ENCODE measurements at regions not wholly inside any gene's neighbourhood (a gene's known extent, or its start where the extent isn't known, plus 50 kb on each side); places are given as distances from the start of the nearest gene placed in this dataset.

GRCh38 chr6:133613211-133613610, 275.7 kb upstream of the TCF21 start:
- Mint-ChIP-seq H3K4me1 (ENCODE audit: low read depth, unreplicated experiment) (peaks cover 3% of the 10 kb centered on the region), H3K27me3 (ENCODE audit: low read depth, unreplicated experiment) (peaks cover 3% of the 10 kb centered on the region), H3K27ac (ENCODE audit: unreplicated experiment) (no peak overlapping the region), H3K9me3 (ENCODE audit: unreplicated experiment) (peaks cover 3% of the 10 kb centered on the region), H3K36me3 (ENCODE audit: low read depth, unreplicated experiment) (no peaks in the 10 kb centered on the region), H3K4me3 (ENCODE audit: unreplicated experiment) (no peak overlapping the region)
- Histone ChIP-seq H3K4me3 (ENCODE audit: insufficient read depth, low read depth, low read length) (no peak overlapping the region), H4K20me1 (ENCODE audit: insufficient read depth, low read length) (no peaks in the 10 kb centered on the region), H3K79me2 (ENCODE audit: insufficient read depth, low read length) (no peaks in the 10 kb centered on the region), H3K27ac (ENCODE audit: low read depth, low read length) (no peak overlapping the region), H2AFZ (ENCODE audit: low read depth, low read length) (no peak overlapping the region), H3K36me3 (ENCODE audit: insufficient read depth, low read length) (no peaks in the 10 kb centered on the region), H3K9me3 (ENCODE audit: insufficient read depth, low read depth, low read length) (no peaks in the 10 kb centered on the region), H3K4me2 (ENCODE audit: low read length) (no peak overlapping the region), H3K9ac (ENCODE audit: low read length) (no peak overlapping the region), H3K4me1 (ENCODE audit: insufficient read depth, low read length) (peaks cover 14% of the 10 kb centered on the region), H3K27me3 (ENCODE audit: insufficient read depth, low read length) (no peaks in the 10 kb centered on the region)
- no peak for DNase-seq (ENCODE audit: low read depth)
- FAIRE-seq: no peak
- TF ChIP-seq CTCF (IDR thresholded peaks at IDR 0.05; ENCODE audit: insufficient read depth, low read depth, low read length): no peak
- TF ChIP-seq EZH2 (IDR thresholded peaks at IDR 0.05; ENCODE audit: insufficient read depth, low read length): no peak

- H3K27me3 ChIP-seq (ENCODE audit: insufficient read depth, low read length): no peaks in the 10 kb centered on the region
- FAIRE-seq (no peak), DNase-seq (ENCODE audit: low read depth) (peak; percentile 21)
- no peaks in the 10 kb centered on the region for H3K36me3 Mint-ChIP-seq (ENCODE audit: low read depth, unreplicated experiment)
- no peak overlapping the region for H3K4me3 Mint-ChIP-seq (ENCODE audit: unreplicated experiment)
- H3K9me3 Mint-ChIP-seq (ENCODE audit: unreplicated experiment): peaks cover 12% of the 10 kb centered on the region
- TF ChIP-seq CTCF (IDR thresholded peaks at IDR 0.05; ENCODE audit: insufficient read depth, low read depth, low read length): no peak
- TF ChIP-seq EZH2 (IDR thresholded peaks at IDR 0.05; ENCODE audit: insufficient read depth, low read length): no peak
- no peaks in the 10 kb centered on the region for H3K27me3 Mint-ChIP-seq (ENCODE audit: low read depth, unreplicated experiment)
- no peak overlapping the region for H3K4me3 ChIP-seq (ENCODE audit: insufficient read depth, low read depth, low read length)
- no peak overlapping the region for H3K4me2 ChIP-seq (ENCODE audit: low read length)
- H3K4me1 ChIP-seq (ENCODE audit: insufficient read depth, low read length): no peaks in the 10 kb centered on the region
- no peaks in the 10 kb centered on the region for H4K20me1 ChIP-seq (ENCODE audit: insufficient read depth, low read length)
- no peaks in the 10 kb centered on the region for H3K36me3 ChIP-seq (ENCODE audit: insufficient read depth, low read length)
- H3K27ac ChIP-seq (ENCODE audit: low read depth, low read length): no peak overlapping the region
- H3K4me1 Mint-ChIP-seq (ENCODE audit: low read depth, unreplicated experiment): peaks cover 14% of the 10 kb centered on the region
- no peaks in the 10 kb centered on the region for H3K79me2 ChIP-seq (ENCODE audit: insufficient read depth, low read length)
- H3K9me3 ChIP-seq (ENCODE audit: insufficient read depth, low read depth, low read length): no peaks in the 10 kb centered on the region
- H2AFZ ChIP-seq (ENCODE audit: low read depth, low read length): no peak overlapping the region
- H3K9ac ChIP-seq (ENCODE audit: low read length): no peak overlapping the region
- H3K27ac Mint-ChIP-seq (ENCODE audit: unreplicated experiment): no peak overlapping the region
Measured at GRCh38 chr6:133621751-133622150, 267.2 kb upstream of the TCF21 start.

DNA sequence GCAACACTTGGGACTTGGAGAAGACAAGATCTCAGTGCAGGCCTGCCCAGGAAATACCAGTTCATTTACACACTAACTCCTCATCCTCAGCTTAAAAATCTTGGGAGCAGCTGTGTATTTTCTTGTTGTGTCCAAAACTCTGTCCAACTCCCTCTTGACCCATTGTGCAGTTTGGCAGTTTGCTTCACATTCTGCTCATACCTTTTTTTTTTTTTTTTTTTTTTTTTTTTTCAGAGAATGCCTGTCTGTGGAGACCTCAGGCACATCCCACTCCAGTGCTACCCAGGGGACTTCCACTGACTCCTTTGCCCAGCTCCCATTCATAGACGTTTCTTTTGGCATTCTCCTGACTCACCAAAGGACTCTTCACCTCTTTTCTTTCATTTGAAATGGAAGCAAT, 265.8 kb upstream of the TCF21 start:
- peaks cover 14% of the 10 kb centered on the region for H3K4me1 Mint-ChIP-seq (ENCODE audit: low read depth, unreplicated experiment)
- Histone ChIP-seq H3K4me2 (ENCODE audit: low read length) (no peak overlapping the region), H3K79me2 (ENCODE audit: insufficient read depth, low read length) (no peaks in the 10 kb centered on the region), H3K27ac (ENCODE audit: low read depth, low read length) (no peak overlapping the region), H2AFZ (ENCODE audit: low read depth, low read length) (no peak overlapping the region), H4K20me1 (ENCODE audit: insufficient read depth, low read length) (no peaks in the 10 kb centered on the region), H3K27me3 (ENCODE audit: insufficient read depth, low read length) (no peaks in the 10 kb centered on the region), H3K9ac (ENCODE audit: low read length) (no peak overlapping the region), H3K4me1 (ENCODE audit: insufficient read depth, low read length) (no peaks in the 10 kb centered on the region), H3K9me3 (ENCODE audit: insufficient read depth, low read depth, low read length) (no peaks in the 10 kb centered on the region), H3K36me3 (ENCODE audit: insufficient read depth, low read length) (no peaks in the 10 kb centered on the region), H3K4me3 (ENCODE audit: insufficient read depth, low read depth, low read length) (no peak overlapping the region)
- no peaks in the 10 kb centered on the region for H3K36me3 Mint-ChIP-seq (ENCODE audit: low read depth, unreplicated experiment)
- DNase-seq (ENCODE audit: low read depth): peak; percentile 75
- FAIRE-seq: no peak
- no peak overlapping the region for H3K27ac Mint-ChIP-seq (ENCODE audit: unreplicated experiment)
- H3K9me3 Mint-ChIP-seq (ENCODE audit: unreplicated experiment): peaks cover 9% of the 10 kb centered on the region
- TF ChIP-seq CTCF (IDR thresholded peaks at IDR 0.05; ENCODE audit: insufficient read depth, low read depth, low read length) (no peak), EZH2 (IDR thresholded peaks at IDR 0.05; ENCODE audit: insufficient read depth, low read length) (no peak)
- no peaks in the 10 kb centered on the region for H3K27me3 Mint-ChIP-seq (ENCODE audit: low read depth, unreplicated experiment)
- no peak overlapping the region for H3K4me3 Mint-ChIP-seq (ENCODE audit: unreplicated experiment)
